ENCODE measurements at regions not wholly inside any gene's neighbourhood (a gene's known extent, or its start where the extent isn't known, plus 50 kb on each side); places are given as distances from the start of the nearest gene placed in this dataset.

DNA sequence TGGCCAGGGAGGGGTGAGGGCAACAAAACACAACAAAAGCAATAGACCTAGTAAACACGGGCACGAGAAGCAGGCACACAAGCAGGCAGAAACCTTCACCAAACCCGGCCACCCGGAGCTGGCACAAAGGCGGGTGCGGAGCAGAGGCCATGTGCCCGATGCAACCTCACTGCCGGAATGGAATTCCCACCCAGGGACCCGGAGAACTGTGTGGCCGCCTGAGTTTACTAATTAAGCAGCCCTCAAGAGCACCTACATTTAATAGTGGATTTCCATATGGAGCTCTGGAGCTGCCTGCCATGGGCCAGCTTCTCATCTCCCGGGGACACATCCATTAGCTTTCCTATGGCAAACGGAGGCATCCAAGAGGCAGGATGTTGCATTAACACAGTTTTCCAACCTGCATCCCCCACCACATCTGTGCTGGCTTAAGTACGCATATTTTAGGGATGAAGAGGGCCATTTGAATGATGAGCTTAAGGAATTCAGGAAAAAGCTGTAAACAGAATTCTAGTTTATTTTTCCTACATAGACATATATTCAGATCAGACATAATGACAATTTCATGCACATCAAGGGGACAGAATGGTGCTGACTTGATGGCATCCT lies 104.5 kb upstream of the SMIM21 start:
- TF ChIP-seq, protein P1, sequence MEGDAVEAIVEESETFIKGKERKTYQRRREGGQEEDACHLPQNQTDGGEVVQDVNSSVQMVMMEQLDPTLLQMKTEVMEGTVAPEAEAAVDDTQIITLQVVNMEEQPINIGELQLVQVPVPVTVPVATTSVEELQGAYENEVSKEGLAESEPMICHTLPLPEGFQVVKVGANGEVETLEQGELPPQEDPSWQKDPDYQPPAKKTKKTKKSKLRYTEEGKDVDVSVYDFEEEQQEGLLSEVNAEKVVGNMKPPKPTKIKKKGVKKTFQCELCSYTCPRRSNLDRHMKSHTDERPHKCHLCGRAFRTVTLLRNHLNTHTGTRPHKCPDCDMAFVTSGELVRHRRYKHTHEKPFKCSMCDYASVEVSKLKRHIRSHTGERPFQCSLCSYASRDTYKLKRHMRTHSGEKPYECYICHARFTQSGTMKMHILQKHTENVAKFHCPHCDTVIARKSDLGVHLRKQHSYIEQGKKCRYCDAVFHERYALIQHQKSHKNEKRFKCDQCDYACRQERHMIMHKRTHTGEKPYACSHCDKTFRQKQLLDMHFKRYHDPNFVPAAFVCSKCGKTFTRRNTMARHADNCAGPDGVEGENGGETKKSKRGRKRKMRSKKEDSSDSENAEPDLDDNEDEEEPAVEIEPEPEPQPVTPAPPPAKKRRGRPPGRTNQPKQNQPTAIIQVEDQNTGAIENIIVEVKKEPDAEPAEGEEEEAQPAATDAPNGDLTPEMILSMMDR (conservative IDR thresholded peaks at IDR 0.05): no peak
- TF ChIP-seq EZH2 (IDR thresholded peaks at IDR 0.05; ENCODE audit: low read depth): no peak
